Activated CD4-positive, alpha-beta T cell treated with anti-CD3 and anti-CD28 coated beads, Interleukin-2, Interleukin-4, amounts not matched to agents 100 ng/mL and 50 ng/mL, durations not matched to agents 16 hours and 8 hours (primary cell): ENCODE measurements at regions not wholly inside any gene's neighbourhood (a gene's known extent, or its start where the extent isn't known, plus 50 kb on each side); places are given as distances from the start of the nearest gene placed in this dataset.

Source experiments
- DNase-seq: peaks from one replicate; pipeline ENCODE4 v3.0.0-alpha.2; 2020; ENCODE audit warnings: low spot score

DNA sequence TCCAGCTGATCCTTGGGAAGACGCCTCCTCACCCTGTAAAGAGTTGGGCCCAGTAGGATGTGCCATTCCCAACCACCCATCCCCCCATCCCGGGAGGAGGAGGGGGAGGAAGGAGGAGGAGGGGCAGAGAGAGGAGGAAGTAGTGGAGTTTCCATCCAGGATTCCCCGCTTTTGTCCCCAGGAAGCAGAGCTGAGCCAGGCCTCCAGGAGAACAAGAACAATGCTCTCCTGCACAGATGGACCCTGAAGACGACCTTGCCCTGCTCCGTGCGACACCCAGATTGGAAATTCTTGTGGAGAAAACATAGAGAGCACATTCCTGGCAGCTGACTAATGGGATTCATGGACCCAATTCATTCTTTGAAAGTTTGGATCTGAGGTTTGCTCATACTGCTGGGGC, 132.3 kb upstream of the CRY1 start:
- DNase-seq: no peak

DNA sequence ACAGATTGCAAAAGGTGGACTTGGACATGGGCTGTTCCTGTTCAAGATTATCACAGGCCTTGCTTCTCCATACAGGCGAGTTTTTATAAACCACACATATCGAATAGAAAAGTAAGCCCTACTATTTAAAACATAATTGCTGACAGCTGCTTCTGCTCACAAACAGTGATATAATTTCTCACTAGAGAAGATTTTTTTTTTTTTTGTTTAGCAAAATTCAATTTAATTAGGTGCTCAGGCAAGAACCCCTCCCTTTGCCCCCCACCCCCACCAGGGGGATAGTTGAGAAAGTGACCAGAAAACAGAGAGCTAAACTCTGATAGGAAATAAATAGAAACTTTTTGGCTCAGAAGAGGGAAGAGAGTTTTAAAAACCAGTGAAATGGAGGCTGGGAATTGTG, 132.8 kb upstream of the CRY1 start:
- no peak for DNase-seq

DNA sequence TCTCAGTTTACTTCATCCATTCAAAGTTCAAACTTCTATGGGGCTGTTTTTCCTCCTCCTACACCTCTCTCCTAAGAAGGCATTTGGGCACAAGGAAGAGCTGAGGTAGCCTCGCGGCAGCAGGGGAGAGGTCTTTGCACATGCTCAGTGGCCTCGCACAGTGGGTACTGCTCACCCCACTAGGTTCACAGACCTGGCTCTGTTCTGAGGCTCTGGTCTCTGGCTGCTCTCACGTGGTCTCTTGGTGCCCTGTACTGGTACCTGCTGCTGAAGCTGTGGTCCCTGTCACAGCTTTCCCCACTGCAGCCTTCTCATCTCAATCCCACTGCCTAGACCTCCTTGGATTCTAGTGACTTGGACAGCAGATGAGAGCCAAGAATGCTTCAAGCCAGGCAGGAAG, 134.7 kb upstream of the CRY1 start:
- DNase-seq: no peak

DNA sequence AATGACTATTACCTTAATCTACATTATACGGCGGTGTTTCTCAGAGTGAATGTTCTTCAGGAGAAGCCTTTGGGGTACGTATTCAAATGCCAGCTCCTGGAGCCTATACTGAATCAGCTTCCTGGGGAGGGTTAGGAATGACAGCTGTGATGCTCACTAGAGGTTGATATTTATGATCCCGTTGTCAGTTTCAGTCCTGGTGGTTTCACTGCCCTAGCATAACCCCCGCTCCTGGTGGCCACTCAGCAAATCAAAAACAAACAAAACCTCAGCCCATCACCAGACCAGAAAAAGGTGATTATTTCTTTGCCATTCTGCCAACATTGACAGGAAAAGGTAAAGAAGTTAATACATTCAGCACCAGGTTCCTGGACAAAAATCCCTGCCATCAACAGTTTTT, 136.5 kb upstream of the CRY1 start:
- DNase-seq: no peak

DNA sequence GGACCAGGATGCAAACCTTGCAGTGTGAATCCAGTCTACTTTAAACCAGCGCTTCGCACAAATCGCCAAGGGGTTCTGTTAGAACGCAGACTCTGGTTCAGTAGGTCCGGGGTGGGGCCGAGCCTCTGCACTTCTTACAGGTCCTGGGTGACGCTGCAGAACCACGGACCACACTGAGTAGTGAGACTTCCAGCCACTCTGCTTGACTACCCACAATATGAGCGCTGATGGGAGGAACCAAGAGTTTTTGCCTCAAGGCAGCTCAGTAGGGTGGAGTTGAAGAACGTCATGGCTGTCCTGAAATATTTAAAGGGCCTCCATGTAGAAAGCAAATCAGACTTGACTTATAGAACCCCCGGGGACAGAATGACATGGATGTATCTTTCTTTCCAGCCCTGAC, 138.0 kb upstream of the CRY1 start:
- DNase-seq: no peak

DNA sequence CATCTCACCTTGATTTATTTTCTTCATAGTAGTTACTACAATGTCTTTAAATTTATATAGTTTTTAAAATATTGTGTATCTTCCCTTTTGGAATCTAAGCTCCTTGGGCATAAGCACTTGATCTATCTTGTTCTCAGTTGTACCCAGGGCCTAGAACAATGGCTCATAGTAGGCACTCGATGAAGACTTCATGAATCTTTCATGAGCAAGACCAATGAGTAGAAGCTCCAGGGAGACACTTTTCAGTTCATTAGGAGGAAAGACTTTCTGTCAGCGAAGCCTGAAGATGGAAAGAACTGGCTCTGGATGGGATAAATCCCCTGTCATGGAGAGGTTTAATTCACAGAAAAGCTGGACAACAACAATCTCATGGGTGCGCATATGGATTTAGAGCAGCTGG, 140.2 kb upstream of the CRY1 start:
- DNase-seq: no peak

DNA sequence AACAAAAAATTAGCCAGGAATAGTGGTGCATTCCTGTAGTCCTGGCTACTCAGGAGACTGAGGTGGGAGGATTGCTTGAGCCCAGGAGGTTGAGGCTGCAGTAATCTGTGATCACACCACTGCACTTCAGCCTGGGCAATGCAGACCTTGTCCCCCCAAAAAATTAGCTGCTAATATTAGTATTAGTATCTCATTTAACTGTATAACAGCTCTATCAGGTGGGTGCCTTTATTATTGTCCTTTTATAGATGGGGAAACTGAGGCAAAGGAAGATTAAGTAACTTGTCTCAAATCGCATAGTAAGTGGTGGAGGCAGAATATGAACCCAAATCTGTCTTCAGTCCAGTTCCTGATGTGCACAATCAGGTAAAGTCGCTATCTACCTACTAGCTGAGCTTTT, 142.3 kb upstream of the CRY1 start:
- DNase-seq: no peak

DNA sequence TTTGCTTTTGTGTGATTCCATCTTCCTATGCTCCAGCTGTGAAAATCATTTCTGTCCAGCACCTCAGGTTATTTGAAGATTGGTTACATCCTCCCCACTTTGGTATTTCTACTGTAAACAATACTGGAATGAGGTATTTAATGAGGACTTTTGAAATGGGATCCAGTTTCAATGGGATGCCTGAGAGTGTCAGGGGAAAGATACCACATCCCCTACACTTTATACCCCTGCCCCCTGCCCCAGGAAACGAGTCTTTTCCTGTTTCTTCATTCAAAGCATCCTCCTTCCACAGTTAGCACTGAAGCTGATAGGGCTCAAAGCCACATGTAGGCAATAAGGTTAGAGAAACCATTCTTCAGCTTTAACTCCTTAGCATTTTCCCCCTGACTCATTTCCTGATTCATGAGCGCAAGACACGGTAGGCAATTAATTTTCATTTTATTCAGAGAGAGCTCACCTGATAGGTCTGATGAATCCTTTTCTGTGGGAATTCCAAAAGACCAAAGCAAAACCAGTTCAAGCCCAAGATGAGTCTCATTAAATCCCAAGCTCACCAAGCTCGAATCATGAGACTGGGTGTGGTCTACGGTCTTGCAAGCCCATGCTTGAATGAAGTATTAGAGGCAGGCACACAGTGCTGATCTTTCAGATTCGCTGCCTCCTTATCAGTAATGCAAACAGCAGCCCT, 143.6 kb upstream of the CRY1 start:
- DNase-seq: no peak

DNA sequence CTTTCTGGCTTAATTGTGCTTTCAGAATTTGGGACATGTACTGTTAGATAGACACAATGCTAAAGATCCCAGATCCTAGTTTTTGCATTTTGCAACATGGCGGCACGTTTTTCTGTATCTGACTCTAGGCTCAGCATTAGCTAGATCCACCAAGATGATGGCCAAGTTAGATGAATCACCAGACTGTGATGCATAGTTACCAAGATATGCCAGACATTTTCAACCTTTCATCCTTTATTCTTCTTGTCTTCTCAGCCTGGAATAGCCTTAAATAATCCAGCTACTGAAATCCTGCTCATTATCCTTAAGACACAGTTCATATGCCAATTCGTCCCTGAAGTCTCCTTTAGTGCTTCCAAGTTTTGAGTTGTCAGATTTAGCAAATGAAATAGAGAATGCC, 144.9 kb upstream of the CRY1 start:
- no peak for DNase-seq

DNA sequence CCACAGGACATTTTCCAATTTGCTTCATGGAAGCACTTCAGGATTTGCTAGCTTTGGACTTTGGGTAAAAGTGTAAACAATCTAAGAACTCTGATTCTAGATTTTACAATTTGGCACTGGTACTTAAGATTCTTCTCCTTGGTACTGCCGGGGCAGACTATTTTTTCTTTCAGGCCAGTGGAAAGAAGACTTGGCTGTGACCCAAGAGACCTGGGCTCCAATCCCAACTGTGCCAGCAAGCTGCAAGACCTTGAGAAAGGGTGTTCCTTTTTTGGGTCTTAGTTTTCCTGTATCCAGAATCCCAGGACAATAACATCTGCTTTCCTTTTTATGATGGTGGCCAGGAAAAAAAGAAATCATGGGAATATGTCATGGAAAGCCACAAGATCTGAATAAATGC, 148.1 kb upstream of the CRY1 start:
- no peak for DNase-seq

DNA sequence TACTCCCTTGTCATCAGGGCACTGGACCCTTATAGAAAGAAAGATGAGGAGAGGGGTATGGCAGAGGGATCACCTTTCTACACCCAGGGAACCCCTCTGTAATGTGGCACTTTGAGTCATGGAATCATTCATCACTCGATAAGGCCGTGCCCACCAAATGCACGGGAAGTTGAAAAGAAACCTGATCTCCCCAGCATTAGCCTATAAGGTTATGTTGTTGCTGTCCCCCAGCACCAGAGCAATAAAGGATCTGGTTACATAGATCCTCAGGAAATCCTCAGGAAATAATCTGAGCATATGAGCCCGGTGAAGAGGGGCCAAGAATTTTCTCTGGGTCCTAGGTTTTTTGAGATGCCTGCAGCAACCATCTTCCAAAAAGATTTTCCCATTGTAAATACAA, 148.8 kb upstream of the CRY1 start:
- no peak for DNase-seq

DNA sequence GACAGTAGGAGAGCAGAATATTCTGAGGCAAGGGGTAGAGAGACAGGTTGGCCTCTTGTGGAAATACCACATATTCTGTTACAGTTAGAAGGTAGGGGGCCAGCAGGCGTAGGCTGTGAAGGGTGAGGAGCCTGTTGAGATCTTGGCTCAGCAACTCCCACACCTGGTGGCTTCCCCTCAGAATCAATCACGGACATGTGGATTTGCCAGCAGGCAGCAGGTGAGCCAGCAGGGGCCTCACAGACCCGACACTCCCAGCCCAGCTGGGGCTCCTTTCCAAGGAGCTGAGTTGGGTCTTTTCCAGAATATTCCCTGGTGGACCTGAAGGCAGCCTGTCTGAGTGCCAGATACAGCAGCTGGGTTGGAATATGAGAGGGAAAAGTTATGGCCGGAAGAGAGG, 150.0 kb upstream of the CRY1 start:
- DNase-seq: no peak

DNA sequence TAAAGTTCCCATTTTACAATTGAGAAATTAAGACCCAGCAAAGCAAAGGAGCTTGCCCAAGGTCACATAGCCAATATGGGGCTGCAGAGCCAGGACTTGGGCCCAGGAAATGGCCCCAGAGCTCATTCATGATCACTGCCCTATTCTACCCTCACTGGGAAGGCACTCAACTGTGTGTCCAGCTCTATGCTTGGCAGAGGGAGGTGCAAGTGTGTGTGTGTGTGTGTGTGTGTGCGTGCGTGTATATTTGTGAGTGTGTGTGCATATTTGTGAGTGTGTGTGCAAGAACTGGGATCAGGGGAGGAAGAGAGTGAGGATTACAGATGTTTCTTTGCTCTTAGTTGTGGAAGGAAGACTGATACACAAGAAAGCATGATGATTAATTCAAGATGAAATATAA, 151.2 kb upstream of the CRY1 start:
- DNase-seq: no peak

DNA sequence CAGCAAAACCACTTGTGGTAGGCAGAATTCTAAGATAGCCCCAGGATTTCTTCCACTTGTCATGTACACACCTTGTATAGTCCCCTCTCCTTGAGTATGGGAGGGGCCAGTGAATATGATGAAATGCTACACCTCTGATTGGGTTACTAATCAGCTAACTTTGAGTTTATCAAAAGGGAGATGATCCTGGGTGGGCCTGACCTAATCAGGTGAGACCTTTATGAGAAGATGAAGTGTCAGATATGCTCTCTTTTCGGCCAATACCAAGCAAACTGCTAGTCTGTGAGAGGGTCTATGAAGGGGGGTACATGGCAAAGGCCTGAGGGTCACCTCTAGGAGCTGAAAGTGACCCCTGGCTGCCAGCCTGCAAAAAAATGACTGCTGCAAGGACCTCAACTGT, 154.3 kb upstream of the CRY1 start:
- no peak for DNase-seq

DNA sequence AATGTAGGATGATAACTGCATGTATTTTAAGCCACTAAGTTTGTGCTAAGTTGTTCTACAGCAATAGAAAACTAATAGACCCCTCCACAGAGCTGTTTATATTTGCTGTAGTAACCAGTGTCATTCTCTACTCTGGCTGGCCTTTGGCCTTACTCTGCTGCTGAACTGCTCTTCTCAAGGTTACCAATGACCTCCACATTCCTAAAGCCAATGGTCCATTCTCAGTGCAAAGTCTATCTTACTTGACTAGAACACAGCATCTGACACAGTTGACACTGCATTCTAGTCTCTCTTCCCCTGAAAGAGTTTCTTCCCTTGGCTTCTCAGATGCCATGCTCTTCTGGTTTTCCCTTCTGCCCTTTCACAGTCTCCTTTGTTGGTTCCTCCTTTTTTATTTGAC, 154.8 kb upstream of the CRY1 start:
- no peak for DNase-seq

DNA sequence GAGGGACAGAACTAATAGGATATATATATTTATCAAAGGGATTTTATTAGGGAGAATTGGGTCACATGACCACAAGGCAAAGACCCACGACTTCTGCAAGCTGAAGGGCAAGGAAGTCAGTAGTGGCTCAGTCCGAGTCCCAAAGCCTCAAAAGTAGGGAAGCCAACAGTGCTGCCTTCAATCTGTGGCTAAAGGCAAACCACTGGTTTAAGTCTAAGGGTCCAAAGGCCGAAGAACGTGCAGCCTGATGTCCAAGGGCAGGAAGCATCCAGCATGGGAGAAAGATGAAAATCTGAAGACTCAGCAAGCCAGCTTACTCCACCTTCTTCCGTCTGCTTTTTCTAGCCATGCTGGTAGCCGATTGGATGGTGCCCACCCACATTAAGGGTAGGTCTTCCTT, 157.9 kb upstream of the CRY1 start:
- no peak for DNase-seq

DNA sequence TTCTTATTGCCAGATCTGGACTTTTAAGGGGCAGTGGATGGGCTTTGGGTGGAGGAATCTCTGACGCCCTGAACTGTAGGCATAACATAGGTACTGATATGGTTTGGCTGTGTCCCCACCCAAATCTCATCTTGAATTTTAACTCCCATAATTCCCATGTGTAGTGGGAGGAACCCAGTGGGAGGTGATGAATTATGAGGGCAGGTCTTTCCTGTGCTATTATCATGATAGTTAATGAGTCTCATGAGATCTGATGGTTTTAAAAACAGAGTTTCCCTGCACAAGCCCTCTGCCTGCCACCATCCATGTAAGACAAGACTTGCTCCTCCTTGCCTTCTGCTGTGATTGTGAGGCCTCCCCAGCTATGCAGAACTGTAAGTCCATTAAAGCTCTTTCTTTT, 160.0 kb upstream of the CRY1 start:
- DNase-seq: no peak

DNA sequence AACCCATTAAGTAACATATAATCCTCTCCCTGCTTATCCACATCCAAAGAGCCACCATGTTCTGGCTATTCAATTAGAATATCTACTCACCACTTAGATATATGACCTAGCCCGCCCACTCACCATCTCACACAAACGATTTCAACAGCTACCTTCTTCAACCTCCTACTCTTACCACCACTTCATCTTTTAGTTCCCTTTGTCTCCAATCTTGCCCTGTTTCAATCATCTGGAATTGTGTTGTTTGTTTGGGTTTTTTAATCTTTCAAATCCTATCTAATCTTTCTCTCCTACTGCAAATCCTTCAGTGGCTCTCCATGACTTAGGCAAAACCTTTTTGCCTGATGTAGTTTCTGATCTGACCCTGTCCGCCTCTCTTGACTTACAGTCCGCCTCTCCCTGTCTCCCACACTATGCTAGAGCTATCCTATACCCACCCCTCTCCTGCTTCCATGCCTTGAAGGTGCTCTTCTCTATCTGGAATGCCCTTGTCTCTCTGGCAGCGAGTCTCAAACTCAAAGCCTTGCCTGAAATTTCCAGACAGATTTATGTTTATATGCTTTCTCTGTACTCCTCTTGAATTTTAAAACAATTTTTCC, 161.0 kb upstream of the CRY1 start:
- no peak for DNase-seq

DNA sequence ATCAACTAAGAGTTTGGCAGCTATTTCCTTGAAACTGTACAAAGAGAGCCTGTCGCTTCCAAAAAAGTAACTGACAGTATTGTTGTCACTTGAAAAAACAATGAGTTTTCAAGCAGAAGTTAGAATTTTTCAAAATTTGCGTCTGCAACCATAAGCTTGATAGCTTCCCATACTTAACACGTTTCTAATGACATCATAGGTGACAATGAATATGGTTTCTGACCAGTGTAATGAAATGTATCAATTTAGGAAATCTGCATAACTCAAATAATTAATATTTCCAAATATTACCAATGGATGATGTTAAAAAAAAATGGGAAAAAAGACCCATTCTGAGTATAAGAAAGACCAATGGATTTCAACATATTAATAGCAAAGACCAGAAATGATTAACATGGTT, 165.4 kb upstream of the CRY1 start:
- DNase-seq: no peak

DNA sequence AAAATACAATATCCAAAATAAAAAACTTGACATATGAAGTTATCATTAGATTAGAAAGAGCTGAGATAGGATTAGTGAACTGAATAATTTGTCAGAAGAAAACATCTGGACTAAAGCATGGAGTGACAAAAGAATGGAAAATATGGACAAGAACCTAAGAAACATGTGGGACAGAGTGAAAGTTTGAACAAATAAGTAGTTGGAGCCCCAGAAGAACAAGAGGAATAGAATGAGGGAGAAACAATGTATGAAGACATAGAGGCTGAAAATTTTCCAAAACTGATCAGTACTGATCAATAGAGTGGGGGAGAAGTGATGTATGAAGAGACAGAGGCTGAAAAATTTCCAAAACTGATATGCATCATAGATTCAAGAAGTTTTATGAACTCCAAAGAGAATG, 170.6 kb upstream of the CRY1 start:
- no peak for DNase-seq

DNA sequence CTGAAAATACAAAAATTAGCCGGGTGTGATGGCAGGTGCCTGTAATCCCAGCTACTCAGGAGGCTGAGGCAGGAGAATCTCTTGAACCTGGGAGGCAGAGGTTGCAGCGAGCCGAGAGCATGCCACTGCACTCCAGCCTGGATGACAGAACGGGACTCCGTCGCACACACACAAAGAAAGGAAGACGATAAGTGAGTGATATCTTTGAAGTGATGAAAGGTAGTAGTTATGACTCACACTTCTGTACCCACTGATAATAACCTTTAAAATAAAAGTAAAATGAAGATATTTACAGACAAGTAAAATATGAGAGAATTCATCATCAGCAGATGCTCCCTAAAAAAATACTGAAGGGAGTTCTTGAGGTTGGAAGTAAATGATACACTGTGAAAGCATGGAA, 171.3 kb upstream of the CRY1 start:
- no peak for DNase-seq

DNA sequence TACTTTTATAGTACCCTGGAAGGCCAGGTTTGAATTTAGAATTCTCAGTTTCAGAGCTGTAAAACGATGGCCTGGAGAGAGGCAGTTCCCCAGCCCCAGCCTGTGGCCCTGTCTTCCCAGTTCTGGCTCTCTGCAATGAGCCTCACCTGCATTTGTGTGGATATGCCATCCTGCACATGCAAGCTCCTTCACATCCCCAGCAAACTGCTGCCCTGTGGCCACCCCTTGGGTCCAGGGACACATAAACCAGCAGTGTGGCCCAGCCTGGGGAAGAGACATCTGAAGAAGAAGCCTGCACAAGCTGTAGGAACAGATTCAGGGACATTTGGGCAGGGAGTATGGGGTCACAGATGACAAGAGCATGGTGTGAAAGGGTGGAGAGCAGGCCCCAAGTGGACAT, 174.3 kb upstream of the CRY1 start:
- DNase-seq: no peak

DNA sequence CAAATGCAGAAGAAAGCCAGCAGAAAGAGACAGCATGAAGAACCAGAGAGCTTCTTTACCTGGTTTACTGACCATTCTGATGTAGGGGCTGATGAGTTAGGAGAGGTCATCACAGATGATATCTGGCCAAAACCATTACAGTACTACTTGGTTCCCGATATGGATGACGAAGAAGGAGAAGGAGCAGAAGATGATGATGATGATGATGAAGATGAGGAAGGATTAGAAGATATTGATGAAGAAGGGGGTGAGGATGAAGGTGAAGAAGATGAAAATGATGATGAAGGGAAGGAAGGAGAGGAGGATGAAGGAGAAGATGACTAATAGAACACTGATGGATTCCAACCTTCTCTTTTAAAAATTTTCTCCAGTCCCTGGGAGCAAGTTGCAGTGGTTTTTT, 178.2 kb upstream of the CRY1 start:
- DNase-seq: no peak

DNA sequence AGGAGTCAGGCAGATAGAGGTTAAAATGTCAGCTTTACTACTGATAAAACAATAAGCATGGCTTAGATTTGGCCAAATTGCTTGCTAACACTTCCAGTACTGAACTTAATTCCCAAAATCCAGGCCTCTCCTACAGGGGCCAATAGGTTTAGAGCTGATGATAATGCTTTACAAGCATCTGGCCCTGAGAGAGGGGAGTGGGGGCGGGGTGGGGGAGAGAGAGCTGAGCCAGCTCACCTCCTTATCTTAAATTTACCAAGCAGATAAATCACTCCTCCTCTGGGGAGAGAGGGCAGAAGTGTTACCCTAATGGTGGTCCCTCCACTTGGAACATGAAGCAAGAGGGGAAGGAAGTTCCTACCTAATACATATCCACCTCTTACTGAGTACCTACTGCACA, 182.2 kb upstream of the CRY1 start:
- no peak for DNase-seq

DNA sequence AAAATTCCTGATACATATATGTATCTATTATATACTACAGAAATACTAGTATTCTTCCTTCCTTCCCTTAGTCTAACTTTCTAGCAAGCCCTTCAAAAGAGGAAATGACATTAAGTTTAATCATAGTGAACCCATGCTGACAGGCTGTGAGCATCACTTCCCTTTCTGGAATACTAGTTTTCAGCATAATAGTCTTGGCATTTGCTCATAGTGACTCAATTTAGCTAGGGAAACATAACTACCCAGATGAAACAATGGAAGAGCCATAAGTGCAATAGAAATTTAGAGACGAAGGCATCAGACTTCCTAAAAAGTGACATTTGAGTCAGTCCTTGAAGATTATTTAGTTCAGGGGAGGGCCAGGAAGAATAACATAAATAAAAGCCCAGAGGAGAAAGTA, 184.5 kb upstream of the CRY1 start:
- no peak for DNase-seq
